ENCODE measurements at regions not wholly inside any gene's neighbourhood (a gene's known extent, or its start where the extent isn't known, plus 50 kb on each side); places are given as distances from the start of the nearest gene placed in this dataset.

DNA sequence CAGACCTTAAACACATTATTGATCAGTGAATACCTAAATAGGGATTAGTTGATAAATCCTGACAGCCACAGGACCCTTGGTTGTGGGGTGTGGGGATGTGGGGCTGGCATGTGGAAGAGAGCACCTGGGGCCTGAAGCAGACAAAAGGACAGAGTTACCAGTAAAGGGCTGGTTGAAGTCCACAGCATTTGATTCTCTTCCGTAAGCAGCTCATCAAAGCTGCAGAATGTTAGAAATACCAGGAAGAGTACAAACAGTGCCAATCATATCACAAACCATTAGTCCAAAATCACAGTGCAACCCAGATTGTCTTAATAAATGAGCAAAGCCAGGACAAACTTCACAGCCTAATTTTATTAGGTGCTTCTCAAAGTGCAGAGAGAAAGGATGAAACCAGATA, 92.5 kb upstream of the KL start:
- ChIA-PET POLR2A (ENCODE audit: low non-redundant PET) (no interaction called here), CTCF (no interaction called here)
- Histone ChIP-seq H3K9me3 (ENCODE audit: low read depth, low read length, poor library complexity, severe bottlenecking) (no peaks in the 10 kb centered on the region), H3K27ac (ENCODE audit: low read depth, low read length, poor library complexity, severe bottlenecking) (no peak overlapping the region), H3K4me3 (ENCODE audit: low read depth, low read length, poor library complexity, severe bottlenecking) (no peak overlapping the region), H3K4me1 (ENCODE audit: insufficient read depth, low read length, poor library complexity, severe bottlenecking) (no peaks in the 10 kb centered on the region), H3K36me3 (ENCODE audit: insufficient read depth, low read length, poor library complexity, severe bottlenecking) (no peaks in the 10 kb centered on the region), H3K27me3 (replicated peaks; ENCODE audit: insufficient read depth, low read depth, low read length, poor library complexity) (no peaks in the 10 kb centered on the region)
- BruUV-seq (replicated peaks), result no TSS peak
- TF ChIP-seq EZH2 (IDR thresholded peaks at IDR 0.05; ENCODE audit: borderline replicate concordance, low read depth, low read length, poor library complexity, severe bottlenecking), result no peak
- TF ChIP-seq, protein P1, sequence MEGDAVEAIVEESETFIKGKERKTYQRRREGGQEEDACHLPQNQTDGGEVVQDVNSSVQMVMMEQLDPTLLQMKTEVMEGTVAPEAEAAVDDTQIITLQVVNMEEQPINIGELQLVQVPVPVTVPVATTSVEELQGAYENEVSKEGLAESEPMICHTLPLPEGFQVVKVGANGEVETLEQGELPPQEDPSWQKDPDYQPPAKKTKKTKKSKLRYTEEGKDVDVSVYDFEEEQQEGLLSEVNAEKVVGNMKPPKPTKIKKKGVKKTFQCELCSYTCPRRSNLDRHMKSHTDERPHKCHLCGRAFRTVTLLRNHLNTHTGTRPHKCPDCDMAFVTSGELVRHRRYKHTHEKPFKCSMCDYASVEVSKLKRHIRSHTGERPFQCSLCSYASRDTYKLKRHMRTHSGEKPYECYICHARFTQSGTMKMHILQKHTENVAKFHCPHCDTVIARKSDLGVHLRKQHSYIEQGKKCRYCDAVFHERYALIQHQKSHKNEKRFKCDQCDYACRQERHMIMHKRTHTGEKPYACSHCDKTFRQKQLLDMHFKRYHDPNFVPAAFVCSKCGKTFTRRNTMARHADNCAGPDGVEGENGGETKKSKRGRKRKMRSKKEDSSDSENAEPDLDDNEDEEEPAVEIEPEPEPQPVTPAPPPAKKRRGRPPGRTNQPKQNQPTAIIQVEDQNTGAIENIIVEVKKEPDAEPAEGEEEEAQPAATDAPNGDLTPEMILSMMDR (conservative IDR thresholded peaks at IDR 0.05; ENCODE audit: low read depth, low read length), result no peak
- intact Hi-C loops (cut with micrococcal nuclease; ENCODE audit: unreplicated experiment), result no loop called here
- DNase-seq (ENCODE audit: low spot score), result no peak

- POLR2A ChIA-PET (ENCODE audit: low non-redundant PET), result no interaction called here
- TF ChIP-seq EZH2 (IDR thresholded peaks at IDR 0.05; ENCODE audit: borderline replicate concordance, low read depth, low read length, poor library complexity, severe bottlenecking), result no peak
- TF ChIP-seq, protein P1 (conservative IDR thresholded peaks at IDR 0.05; ENCODE audit: low read depth, low read length), result no peak
- Histone ChIP-seq H3K4me3 (ENCODE audit: low read depth, low read length, poor library complexity, severe bottlenecking) (no peak overlapping the region), H3K9me3 (ENCODE audit: low read depth, low read length, poor library complexity, severe bottlenecking) (no peaks in the 10 kb centered on the region), H3K4me1 (ENCODE audit: insufficient read depth, low read length, poor library complexity, severe bottlenecking) (no peaks in the 10 kb centered on the region), H3K27ac (ENCODE audit: low read depth, low read length, poor library complexity, severe bottlenecking) (no peak overlapping the region), H3K36me3 (ENCODE audit: insufficient read depth, low read length, poor library complexity, severe bottlenecking) (no peaks in the 10 kb centered on the region), H3K27me3 (replicated peaks; ENCODE audit: insufficient read depth, low read depth, low read length, poor library complexity) (no peaks in the 10 kb centered on the region)
- intact Hi-C loops (cut with micrococcal nuclease; ENCODE audit: unreplicated experiment), result no loop called here
- BruUV-seq (replicated peaks), result no TSS peak
- DNase-seq (ENCODE audit: low spot score), result no peak
- CTCF ChIA-PET, result no interaction called here
Measured at GRCh38 chr13:32924886-32925285, 91.3 kb upstream of the KL start.

GRCh38 chr13:32925506-32925905, 90.7 kb upstream of the KL start:
- BruUV-seq (replicated peaks), result no TSS peak
- intact Hi-C loops (cut with micrococcal nuclease; ENCODE audit: unreplicated experiment), result no loop called here
- Histone ChIP-seq H3K4me3 (ENCODE audit: low read depth, low read length, poor library complexity, severe bottlenecking) (no peak overlapping the region), H3K9me3 (ENCODE audit: low read depth, low read length, poor library complexity, severe bottlenecking) (no peaks in the 10 kb centered on the region), H3K4me1 (ENCODE audit: insufficient read depth, low read length, poor library complexity, severe bottlenecking) (no peaks in the 10 kb centered on the region), H3K27me3 (replicated peaks; ENCODE audit: insufficient read depth, low read depth, low read length, poor library complexity) (no peaks in the 10 kb centered on the region), H3K36me3 (ENCODE audit: insufficient read depth, low read length, poor library complexity, severe bottlenecking) (no peaks in the 10 kb centered on the region), H3K27ac (ENCODE audit: low read depth, low read length, poor library complexity, severe bottlenecking) (no peak overlapping the region)
- TF ChIP-seq EZH2 (IDR thresholded peaks at IDR 0.05; ENCODE audit: borderline replicate concordance, low read depth, low read length, poor library complexity, severe bottlenecking), result no peak
- TF ChIP-seq, protein P1 (conservative IDR thresholded peaks at IDR 0.05; ENCODE audit: low read depth, low read length), result no peak
- ChIA-PET CTCF (no interaction called here), POLR2A (ENCODE audit: low non-redundant PET) (no interaction called here)
- no peak for DNase-seq (ENCODE audit: low spot score)
